Astrocyte of the spinal cord (primary cell): ENCODE measurements at regions not wholly inside any gene's neighbourhood (a gene's known extent, or its start where the extent isn't known, plus 50 kb on each side); places are given as distances from the start of the nearest gene placed in this dataset.

Source experiments
- DNase-seq: peaks from one replicate; pipeline ENCODE4 v3.0.0; 2011; ENCODE audit warnings: low read depth, low spot score
- H3K4me3 ChIP-seq: 2 replicates; pipeline ENCODE4 v1.5.1; 2011; ENCODE audit warnings: low read depth, mild to moderate bottlenecking, low read length, moderate library complexity
- in situ Hi-C: cut with HindIII; loops from 2 replicates; pipeline ENCODE4 v1.10.0; 2017; ENCODE audit warnings: low sequenced_read_pairs
- TF ChIP-seq, protein P1 (sequence below): IDR thresholded peaks from 2 replicates; pipeline ENCODE4 v1.5.1; 2012; ENCODE audit warnings: low read depth, mild to moderate bottlenecking, low read length, inconsistent platforms

GRCh38 chr4:130510661-130511060 is 1414.7 kb downstream of the C4orf33 start:
- DNase-seq, result no peak
- TF ChIP-seq, protein P1, sequence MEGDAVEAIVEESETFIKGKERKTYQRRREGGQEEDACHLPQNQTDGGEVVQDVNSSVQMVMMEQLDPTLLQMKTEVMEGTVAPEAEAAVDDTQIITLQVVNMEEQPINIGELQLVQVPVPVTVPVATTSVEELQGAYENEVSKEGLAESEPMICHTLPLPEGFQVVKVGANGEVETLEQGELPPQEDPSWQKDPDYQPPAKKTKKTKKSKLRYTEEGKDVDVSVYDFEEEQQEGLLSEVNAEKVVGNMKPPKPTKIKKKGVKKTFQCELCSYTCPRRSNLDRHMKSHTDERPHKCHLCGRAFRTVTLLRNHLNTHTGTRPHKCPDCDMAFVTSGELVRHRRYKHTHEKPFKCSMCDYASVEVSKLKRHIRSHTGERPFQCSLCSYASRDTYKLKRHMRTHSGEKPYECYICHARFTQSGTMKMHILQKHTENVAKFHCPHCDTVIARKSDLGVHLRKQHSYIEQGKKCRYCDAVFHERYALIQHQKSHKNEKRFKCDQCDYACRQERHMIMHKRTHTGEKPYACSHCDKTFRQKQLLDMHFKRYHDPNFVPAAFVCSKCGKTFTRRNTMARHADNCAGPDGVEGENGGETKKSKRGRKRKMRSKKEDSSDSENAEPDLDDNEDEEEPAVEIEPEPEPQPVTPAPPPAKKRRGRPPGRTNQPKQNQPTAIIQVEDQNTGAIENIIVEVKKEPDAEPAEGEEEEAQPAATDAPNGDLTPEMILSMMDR, result no peak
- H3K4me3 ChIP-seq, result no peak overlapping the region
- in situ Hi-C loops, result no loop called here

DNA sequence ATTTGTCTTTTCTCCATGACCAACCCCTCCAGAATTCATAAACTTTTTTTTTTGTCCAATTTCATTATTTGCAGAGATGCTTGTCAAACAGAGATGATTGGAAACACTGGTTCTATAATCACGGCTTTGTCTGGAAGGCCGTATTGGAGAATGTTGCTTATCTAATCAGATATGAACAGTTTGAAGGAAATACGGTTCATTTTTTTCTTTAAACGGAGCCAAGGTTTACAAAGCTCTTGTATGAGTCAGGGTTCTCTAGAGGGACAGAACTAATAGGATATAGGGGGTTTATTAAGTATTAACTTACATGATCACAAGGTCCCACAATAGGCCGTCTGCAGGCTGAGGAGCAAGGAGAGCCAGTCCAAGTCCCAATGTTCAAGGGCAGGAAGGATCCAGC is 1415.8 kb downstream of the C4orf33 start:
- in situ Hi-C loops, result no loop called here
- H3K4me3 ChIP-seq, result no peak overlapping the region
- TF ChIP-seq, protein P1, result no peak
- no peak for DNase-seq

DNA sequence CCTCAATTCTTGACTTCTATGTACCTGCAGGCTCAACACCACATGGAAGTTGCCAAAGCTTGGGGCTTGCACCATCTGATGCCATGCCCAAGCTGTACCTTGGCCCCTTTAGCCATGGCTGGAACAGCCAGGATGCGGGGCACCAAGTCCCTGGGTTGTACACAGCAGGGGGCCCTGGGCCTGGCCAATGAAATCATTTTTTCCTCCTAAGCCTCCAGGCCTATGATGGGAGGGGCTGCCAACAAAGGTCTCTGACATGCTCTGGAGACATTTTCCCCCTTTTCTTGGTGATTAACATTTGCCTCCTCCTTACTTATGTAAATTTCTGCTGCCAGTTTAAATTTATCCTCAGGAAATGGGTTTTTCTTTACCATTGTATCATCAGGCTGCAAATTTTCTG is 1428.1 kb downstream of the C4orf33 start:
- in situ Hi-C loops, result no loop called here
- TF ChIP-seq, protein P1, result no peak
- no peak overlapping the region for H3K4me3 ChIP-seq

DNA sequence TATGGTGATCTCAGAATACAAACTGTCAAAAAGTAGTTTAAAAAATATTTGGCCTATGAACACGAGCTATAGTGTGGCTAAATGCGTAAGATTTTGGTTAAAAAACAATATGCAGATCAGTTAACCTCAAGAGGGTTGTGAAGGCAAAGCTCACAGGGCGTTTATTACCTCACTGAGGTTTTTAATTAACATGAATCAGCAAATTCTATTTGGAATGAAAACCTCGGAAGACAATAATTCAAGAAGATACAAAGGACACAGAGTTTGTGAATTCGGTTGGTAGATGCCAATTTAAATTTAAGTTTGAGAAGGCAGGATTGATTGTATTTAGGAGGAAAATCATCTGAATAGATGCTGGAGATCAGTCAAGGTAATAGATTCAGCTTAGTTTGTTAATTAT is 1434.6 kb downstream of the C4orf33 start:
- TF ChIP-seq, protein P1, result no peak
- in situ Hi-C loops, result no loop called here
- no peak for DNase-seq
- no peak overlapping the region for H3K4me3 ChIP-seq

More for the DNA sequence above, 1428.1 kb downstream of the C4orf33 start:
- DNase-seq, result no peak

DNA sequence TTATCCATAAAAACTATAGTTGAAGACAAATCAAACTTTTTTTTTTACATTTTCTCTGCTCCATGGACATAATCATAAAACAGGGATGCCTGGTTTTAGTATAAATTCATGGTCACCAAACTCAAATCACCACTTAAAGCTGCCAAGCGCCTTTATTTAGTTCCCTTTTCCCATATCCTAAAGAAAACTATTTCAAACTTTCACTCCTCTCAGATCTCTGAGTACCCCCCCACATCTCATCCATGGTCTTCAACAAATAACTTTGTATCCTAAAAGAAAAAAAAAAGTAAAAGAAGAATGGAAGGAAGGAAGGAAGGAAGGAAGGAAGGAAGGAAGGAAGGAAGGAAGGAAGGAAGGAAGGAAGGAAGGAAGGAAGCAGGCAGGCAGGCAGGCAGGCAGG is 1438.7 kb downstream of the C4orf33 start:
- TF ChIP-seq, protein P1, result no peak
- DNase-seq, result no peak
- in situ Hi-C loops, result no loop called here
- no peak overlapping the region for H3K4me3 ChIP-seq

- TF ChIP-seq, protein P1, result no peak
Measured at GRCh38 chr4:130542953-130543352, 1447.0 kb downstream of the C4orf33 start.

GRCh38 chr4:130545171-130545570 is 1449.2 kb downstream of the C4orf33 start:
- no peak for DNase-seq
- no peak overlapping the region for H3K4me3 ChIP-seq
- TF ChIP-seq, protein P1, result no peak
- in situ Hi-C loops, result no loop called here

More at GRCh38 chr4:130542953-130543352, 1447.0 kb downstream of the C4orf33 start:
- H3K4me3 ChIP-seq, result no peak overlapping the region
- no peak for DNase-seq
- in situ Hi-C loops, result no loop called here
